Ovary (tissue), 7 donors: ENCODE measurements at regions not wholly inside any gene's neighbourhood (a gene's known extent, or its start where the extent isn't known, plus 50 kb on each side); places are given as distances from the start of the nearest gene placed in this dataset.
"Not testable (repeated sequence)": the region's sequence is repeated elsewhere in the genome, so short reads cannot be mapped to it uniquely, and the experiment has no call there.

ENCODE experiments used
- DNase-seq, 5 donors: peaks; one replicate each; pipeline ENCODE4 v3.0.0-alpha.2; 2019 to 2020
- H3K27ac ChIP-seq, 2 donors: fragments of 200-600 bp; one replicate each; pipeline versions ENCODE4 v1.5.1 to v1.8.0; 2019 to 2022
- H3K27me3 ChIP-seq: fragments of 200-600 bp; one replicate; pipeline ENCODE4 v1.8.0; 2022
- H3K36me3 ChIP-seq: fragments of 200-600 bp; sonication (generic); one replicate; pipeline ENCODE4 v1.5.1; 2019
- H3K4me1 ChIP-seq: one replicate; pipeline ENCODE4 v1.8.1; 2013; ENCODE audit warnings: mild to moderate bottlenecking, moderate library complexity; ENCODE audit not compliant: insufficient read depth
- H3K4me3 ChIP-seq: fragments of 200-600 bp; sonication (generic); one replicate; pipeline ENCODE4 v1.5.1; 2017
- H3K9me3 ChIP-seq, 2 donors: fragments of 200-600 bp in 1 of 2; sonication (generic) in 1 of 2; one replicate each; pipeline versions ENCODE4 v1.5.1 to v1.8.1; 2013 to 2019; ENCODE audit warnings: mild to moderate bottlenecking in 1 of 2, moderate library complexity in 1 of 2
- EP300 ChIP-seq: sonication (generic); formaldehyde crosslinking; IDR thresholded peaks from one replicate; pipeline ENCODE4 v1.6.1; 2017; ENCODE audit warnings: antibody characterized with exemption
- POLR2A ChIP-seq: fragments of 450-650 bp; IDR thresholded peaks from one replicate; pipeline ENCODE4 v1.6.1; 2017; ENCODE audit warnings: antibody characterized with exemption, mild to moderate bottlenecking, moderate library complexity
- WGBS, 3 donors: extraction: QIAGEN DNeasy Blood & Tissue Kit in 1 of 3; methylation state at CpG; one replicate each; pipeline versions ENCODE4 v1.1.5 to v1.1.7; 2013 to 2017; 5-methylcytosine and 5-hydroxymethylcytosine counted together
- intact Hi-C, 4 donors: fragments of 100-400 bp; cut with DNase I; formaldehyde crosslinking; loops; one replicate each; pipeline versions ENCODE4 v1.11.0 to v1.15.1; 2022 to 2023
- TF ChIP-seq, protein P1 (sequence below), 3 donors: fragments of 450-650 bp in 2 of 3; fragments of 200-600 bp in 1 of 3; IDR thresholded peaks; one replicate each; pipeline versions ENCODE4 v1.5.1 to v1.8.0; 2016 to 2022; ENCODE audit warnings: antibody characterized with exemption in 3 of 3, mild to moderate bottlenecking in 1 of 3
- donor health status: DM: no; HTN: no; CAD: no; lungs with moderate emphysema.
- donor health status: DM: no; HTN: no; CAD: no.
- donor health status: Bipolar disorder and iron deficiency.
- donor health status: DM: no; HTN: no; CAD: no.
- donor health status: DM: yes; HTN: yes; CAD: no.

DNA sequence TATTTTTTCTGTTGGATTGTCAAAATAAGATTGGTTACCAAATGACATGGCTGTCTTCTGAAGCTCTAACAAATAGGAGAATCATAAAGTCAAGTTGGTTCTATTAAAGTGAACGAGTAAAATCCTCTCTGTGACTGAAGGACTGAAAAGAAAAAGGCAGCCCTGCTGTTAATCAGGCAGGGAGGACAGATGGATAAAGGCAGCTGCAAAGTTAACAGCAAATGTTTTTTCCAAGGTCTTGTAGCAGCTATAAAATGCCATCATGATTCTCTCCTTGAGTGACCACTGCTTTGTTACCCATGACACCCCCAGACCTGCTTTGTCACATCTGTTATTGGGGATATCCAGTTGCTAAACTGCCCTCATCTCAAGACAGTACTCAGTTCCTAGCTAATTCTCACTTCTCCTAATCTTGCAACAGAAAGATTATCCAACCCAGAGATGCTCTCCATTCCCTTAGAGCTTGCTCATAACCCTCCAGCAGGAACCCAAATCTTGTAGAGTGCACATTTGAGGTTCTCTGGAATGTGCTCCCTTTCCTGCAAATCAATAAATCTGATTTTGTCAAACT lies 89.7 kb upstream of the PARP8 start:
- Histone ChIP-seq H3K4me3 (no peak overlapping the region), H3K4me1 (no peaks in the 10 kb centered on the region), H3K27ac (no peak overlapping the region), H3K27me3 (no peaks in the 10 kb centered on the region), H3K9me3 (no peaks in the 10 kb centered on the region), H3K36me3 (no peaks in the 10 kb centered on the region)
- WGBS, 3 donors = 7 to 14% (median 8%) methylated on average over 1 of the region's 1 CpG
- DNase-seq = no peak
- intact Hi-C loops = no loop called here
- TF ChIP-seq, protein P1, sequence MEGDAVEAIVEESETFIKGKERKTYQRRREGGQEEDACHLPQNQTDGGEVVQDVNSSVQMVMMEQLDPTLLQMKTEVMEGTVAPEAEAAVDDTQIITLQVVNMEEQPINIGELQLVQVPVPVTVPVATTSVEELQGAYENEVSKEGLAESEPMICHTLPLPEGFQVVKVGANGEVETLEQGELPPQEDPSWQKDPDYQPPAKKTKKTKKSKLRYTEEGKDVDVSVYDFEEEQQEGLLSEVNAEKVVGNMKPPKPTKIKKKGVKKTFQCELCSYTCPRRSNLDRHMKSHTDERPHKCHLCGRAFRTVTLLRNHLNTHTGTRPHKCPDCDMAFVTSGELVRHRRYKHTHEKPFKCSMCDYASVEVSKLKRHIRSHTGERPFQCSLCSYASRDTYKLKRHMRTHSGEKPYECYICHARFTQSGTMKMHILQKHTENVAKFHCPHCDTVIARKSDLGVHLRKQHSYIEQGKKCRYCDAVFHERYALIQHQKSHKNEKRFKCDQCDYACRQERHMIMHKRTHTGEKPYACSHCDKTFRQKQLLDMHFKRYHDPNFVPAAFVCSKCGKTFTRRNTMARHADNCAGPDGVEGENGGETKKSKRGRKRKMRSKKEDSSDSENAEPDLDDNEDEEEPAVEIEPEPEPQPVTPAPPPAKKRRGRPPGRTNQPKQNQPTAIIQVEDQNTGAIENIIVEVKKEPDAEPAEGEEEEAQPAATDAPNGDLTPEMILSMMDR (IDR thresholded peaks at IDR 0.05) = no peak
- TF ChIP-seq EP300 (no peak), POLR2A (no peak)

DNA sequence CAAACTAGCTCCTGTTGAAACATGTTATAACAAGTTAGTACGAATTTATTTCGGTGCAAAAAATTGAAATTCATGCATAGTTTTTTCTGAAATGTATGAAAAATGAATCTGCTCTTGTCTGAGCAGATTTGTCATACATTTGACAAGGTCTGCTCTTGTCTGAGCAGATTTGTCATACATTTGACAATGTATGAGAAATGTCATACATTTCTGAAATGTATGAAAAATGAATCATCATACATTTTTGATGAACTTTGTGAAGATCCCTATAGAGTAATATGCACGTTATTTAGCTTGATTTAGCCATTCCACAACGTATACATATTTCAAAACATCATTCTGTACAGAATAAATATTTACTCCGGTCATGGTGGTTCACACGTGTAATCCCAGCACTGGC lies 85.9 kb upstream of the PARP8 start:
- intact Hi-C loops = no loop called here
- TF ChIP-seq EP300 = no peak
- TF ChIP-seq POLR2A = no peak
- TF ChIP-seq, protein P1 (IDR thresholded peaks at IDR 0.05) = no peak
- WGBS, 3 donors = 73 to 85% (median 78%) methylated on average over 6 of the region's 6 CpGs
- H3K36me3 ChIP-seq = no peaks in the 10 kb centered on the region
- no peaks in the 10 kb centered on the region for H3K27me3 ChIP-seq
- no peak overlapping the region for H3K27ac ChIP-seq
- H3K4me3 ChIP-seq = no peak overlapping the region
- no peak for DNase-seq
- H3K4me1 ChIP-seq = no peaks in the 10 kb centered on the region
- no peaks in the 10 kb centered on the region for H3K9me3 ChIP-seq

DNA sequence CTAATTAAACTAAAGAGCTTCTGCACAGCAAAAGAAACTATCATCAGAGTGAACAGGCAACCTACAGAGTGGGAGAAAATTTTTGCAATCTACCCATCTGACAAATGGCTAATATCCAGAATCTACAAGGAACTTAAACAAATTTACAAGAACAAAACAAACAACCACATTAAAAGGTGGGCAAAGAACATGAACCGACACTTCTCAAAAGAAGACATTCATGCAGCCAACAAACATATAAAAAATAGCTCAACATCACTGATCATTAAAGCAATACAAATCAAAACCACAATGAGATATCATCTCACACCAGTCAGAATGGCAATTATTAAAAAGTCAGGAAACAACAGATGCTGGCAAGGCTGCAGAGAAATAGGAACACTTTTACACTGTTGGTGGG lies 84.6 kb upstream of the PARP8 start:
- DNase-seq, H3K36me3 ChIP-seq, intact Hi-C loops, H3K27ac ChIP-seq, H3K27me3 ChIP-seq, H3K4me1 ChIP-seq, H3K4me3 ChIP-seq, H3K9me3 ChIP-seq: not testable (repeated sequence)
- 90 to 98% (median 97%) methylated on average over 1 of the region's 1 CpG for WGBS, 3 donors

DNA sequence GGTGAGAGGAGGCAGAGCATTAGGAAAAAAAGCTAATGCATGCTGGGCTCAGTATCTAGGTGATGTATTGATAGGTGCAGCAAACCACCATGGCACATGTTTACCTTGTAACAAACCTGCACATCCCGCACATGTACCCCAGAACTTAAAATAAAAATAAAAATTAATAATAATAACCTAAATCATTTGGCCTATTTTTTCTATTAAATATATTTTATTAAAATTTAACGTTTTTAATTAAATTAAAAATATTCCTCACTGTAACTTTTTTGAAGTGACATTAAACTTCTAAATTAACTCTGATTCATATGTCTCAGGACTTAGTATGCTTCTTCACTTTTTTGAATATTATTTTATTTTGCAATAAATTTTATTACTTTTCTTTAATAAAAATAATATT lies 83.7 kb upstream of the PARP8 start:
- intact Hi-C loops = no loop called here

DNA sequence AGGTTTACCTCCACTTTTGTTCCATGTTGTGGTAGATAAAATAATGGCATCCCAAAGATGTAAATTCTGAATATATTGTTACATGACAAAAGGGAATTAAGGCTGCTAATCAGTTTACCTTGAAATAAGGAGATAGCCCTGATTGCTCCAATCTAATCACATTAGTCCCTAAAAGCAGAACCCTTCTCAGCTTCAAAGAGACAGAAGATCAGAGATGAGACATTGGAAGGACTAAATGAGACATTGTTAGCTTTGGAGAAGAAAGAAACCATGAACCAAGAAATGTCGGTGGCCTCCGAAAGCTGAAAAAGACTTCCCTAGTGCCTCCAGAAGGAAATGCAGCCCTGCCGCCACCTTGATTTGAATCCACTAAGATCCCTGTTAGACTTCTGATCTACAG lies 82.8 kb upstream of the PARP8 start:
- no peak overlapping the region for H3K4me3 ChIP-seq
- H3K9me3 ChIP-seq = no peaks in the 10 kb centered on the region
- TF ChIP-seq, protein P1 (IDR thresholded peaks at IDR 0.05) = no peak
- TF ChIP-seq POLR2A (no peak), EP300 (no peak)
- H3K27ac ChIP-seq = no peak overlapping the region
- no peaks in the 10 kb centered on the region for H3K36me3 ChIP-seq
- no peaks in the 10 kb centered on the region for H3K4me1 ChIP-seq
- 93 to 96% (median 96%) methylated on average over 3 of the region's 3 CpGs for WGBS, 3 donors
- no peak for DNase-seq
- no peaks in the 10 kb centered on the region for H3K27me3 ChIP-seq
- intact Hi-C loops = no loop called here

More for the DNA sequence above, 83.7 kb upstream of the PARP8 start:
- TF ChIP-seq, protein P1 (IDR thresholded peaks at IDR 0.05) = no peak
- TF ChIP-seq EP300 = no peak
- TF ChIP-seq POLR2A = no peak
- no peak for DNase-seq
- Histone ChIP-seq H3K9me3 (no peaks in the 10 kb centered on the region), H3K4me3 (no peak overlapping the region), H3K27ac (no peak overlapping the region), H3K36me3 (no peaks in the 10 kb centered on the region), H3K27me3 (no peaks in the 10 kb centered on the region), H3K4me1 (no peaks in the 10 kb centered on the region)
- WGBS, 3 donors = 74 to 80% (median 75%) methylated on average over 2 of the region's 2 CpGs

DNA sequence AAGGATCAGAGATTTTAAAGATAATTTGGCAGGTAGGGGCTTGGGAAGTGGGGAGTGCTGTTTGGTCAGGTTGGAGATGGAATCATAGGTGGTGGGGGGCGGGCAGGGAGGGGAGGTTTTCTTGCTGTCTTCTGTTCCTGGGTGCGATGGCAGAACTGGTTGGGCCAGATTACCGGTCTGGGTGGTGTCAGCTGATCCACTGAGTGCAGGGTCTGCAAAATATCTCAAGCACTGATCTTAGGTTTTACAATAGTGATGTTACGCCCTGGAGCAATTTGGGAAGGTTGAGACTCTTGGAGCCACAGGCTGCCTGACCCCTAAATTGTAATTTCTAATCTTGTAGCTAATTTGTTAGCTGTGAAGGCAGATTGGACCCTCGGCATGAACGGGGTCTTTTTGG lies 78.0 kb upstream of the PARP8 start:
- H3K4me1 ChIP-seq, H3K27ac ChIP-seq, H3K27me3 ChIP-seq, intact Hi-C loops, H3K4me3 ChIP-seq, H3K9me3 ChIP-seq, H3K36me3 ChIP-seq, DNase-seq: not testable (repeated sequence)
- 73 to 77% (median 75%) methylated on average over 6 of the region's 6 CpGs for WGBS, 3 donors

DNA sequence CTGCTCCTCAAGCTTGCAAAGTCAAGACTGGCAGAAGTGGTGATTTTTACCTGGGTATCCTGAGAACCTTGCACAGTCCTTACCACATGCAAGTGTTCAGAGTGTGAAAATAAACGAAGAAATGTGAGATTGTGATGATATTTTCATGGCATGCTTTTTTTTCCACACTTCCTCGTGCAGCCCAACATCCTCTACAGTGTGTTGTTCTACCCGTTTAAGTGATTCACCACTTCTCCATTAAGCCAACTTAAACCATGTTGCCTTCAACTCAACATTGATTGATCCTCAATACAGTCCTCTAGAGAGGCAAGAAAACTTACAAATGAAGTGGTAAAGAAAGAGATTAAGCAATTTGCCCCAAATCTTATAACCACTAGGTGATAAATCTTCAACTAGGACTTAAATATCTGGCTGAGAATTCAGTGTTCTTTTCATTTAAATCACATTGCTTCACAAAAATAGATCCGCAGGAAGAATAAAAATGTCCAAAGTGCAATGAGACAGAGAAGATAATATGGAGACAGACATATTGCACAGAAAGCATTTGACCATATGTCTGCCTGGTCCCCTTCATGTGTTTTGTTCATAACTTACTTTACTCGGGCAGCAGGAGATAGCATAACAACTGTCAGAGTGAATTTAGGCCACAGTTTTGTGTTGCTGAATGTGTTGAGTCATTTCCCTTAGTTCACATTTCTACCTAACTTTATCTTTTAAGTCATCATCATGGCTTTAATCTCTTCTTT lies 75.8 kb upstream of the PARP8 start:
- H3K27me3 ChIP-seq, H3K27ac ChIP-seq, H3K4me3 ChIP-seq, H3K4me1 ChIP-seq, H3K36me3 ChIP-seq, DNase-seq, H3K9me3 ChIP-seq, intact Hi-C loops: not testable (repeated sequence)
- WGBS, 3 donors = 67 to 73% (median 71%) methylated on average over 5 of the region's 5 CpGs

DNA sequence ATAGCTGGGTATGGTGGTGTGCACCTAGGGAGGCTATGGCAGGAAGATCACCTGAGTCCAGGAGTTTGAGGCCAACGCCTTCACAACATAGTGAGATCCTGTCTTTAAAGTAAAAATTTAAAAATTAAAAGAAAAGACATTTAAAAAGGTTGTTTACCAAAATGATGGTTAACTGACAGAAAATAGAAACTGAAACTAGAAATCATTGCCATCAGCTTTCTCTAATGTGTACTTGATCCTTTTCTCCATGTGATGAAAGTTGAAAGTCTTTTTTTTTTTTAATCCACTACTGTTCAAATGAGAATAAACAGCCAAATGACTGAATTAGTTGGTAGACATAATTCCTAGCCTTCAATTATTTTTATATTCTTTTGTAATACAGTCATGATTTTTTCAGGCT lies 75.1 kb upstream of the PARP8 start:
- H3K9me3 ChIP-seq, H3K4me1 ChIP-seq, intact Hi-C loops, H3K4me3 ChIP-seq, H3K27me3 ChIP-seq, DNase-seq, H3K36me3 ChIP-seq, H3K27ac ChIP-seq: not testable (repeated sequence)
- WGBS, 3 donors = 85 to 93% (median 88%) methylated on average over 1 of the region's 1 CpG
